ENCODE measurements at regions not wholly inside any gene's neighbourhood (a gene's known extent, or its start where the extent isn't known, plus 50 kb on each side); places are given as distances from the start of the nearest gene placed in this dataset.

- no peak for TF ChIP-seq FOXP2 (optimal IDR thresholded peaks at IDR 0.05; ENCODE audit: borderline replicate concordance, extremely low read depth, extremely low read length, insufficient read depth)
- no peak for TF ChIP-seq SIN3A (IDR thresholded peaks at IDR 0.05; ENCODE audit: borderline replicate concordance, insufficient read depth, low read length)
- TF ChIP-seq TAF1 (IDR thresholded peaks at IDR 0.05; ENCODE audit: borderline replicate concordance, insufficient read depth, low read length), result no peak
- no peak for TF ChIP-seq REST (IDR thresholded peaks at IDR 0.05; ENCODE audit: insufficient read depth in 1 of 2, low read depth in 2 of 2, low read length in 2 of 2)
- no peak for TF ChIP-seq POLR2AphosphoS5 (IDR thresholded peaks at IDR 0.05; ENCODE audit: low read depth, low read length)
Measured at GRCh38 chr2:180607514-180608049, 372.8 kb upstream of the UBE2E3 start.

GRCh38 chr2:180604077-180604476 lies 376.3 kb upstream of the UBE2E3 start:
- TF ChIP-seq FOXP2 (optimal IDR thresholded peaks at IDR 0.05; ENCODE audit: borderline replicate concordance, extremely low read depth, extremely low read length, insufficient read depth) (no peak), POLR2AphosphoS5 (IDR thresholded peaks at IDR 0.05; ENCODE audit: low read depth, low read length) (no peak), TAF1 (IDR thresholded peaks at IDR 0.05; ENCODE audit: borderline replicate concordance, insufficient read depth, low read length) (no peak), REST (IDR thresholded peaks at IDR 0.05; ENCODE audit: insufficient read depth in 1 of 2, low read depth in 2 of 2, low read length in 2 of 2) (no peak), SIN3A (IDR thresholded peaks at IDR 0.05; ENCODE audit: borderline replicate concordance, insufficient read depth, low read length) (no peak)

- TF ChIP-seq POLR2AphosphoS5 (IDR thresholded peaks at IDR 0.05; ENCODE audit: low read depth, low read length), result no peak
- no peak for TF ChIP-seq REST (IDR thresholded peaks at IDR 0.05; ENCODE audit: insufficient read depth in 1 of 2, low read depth in 2 of 2, low read length in 2 of 2)
- TF ChIP-seq TAF1 (IDR thresholded peaks at IDR 0.05; ENCODE audit: borderline replicate concordance, insufficient read depth, low read length), result no peak
- no peak for TF ChIP-seq FOXP2 (optimal IDR thresholded peaks at IDR 0.05; ENCODE audit: borderline replicate concordance, extremely low read depth, extremely low read length, insufficient read depth)
- TF ChIP-seq SIN3A (IDR thresholded peaks at IDR 0.05; ENCODE audit: borderline replicate concordance, insufficient read depth, low read length), result no peak
Measured at GRCh38 chr2:180601016-180601415, 379.4 kb upstream of the UBE2E3 start.

GRCh38 chr2:180599804-180600203 lies 380.6 kb upstream of the UBE2E3 start:
- TF ChIP-seq REST (IDR thresholded peaks at IDR 0.05; ENCODE audit: insufficient read depth in 1 of 2, low read depth in 2 of 2, low read length in 2 of 2) (no peak), POLR2AphosphoS5 (IDR thresholded peaks at IDR 0.05; ENCODE audit: low read depth, low read length) (no peak), TAF1 (IDR thresholded peaks at IDR 0.05; ENCODE audit: borderline replicate concordance, insufficient read depth, low read length) (no peak), SIN3A (IDR thresholded peaks at IDR 0.05; ENCODE audit: borderline replicate concordance, insufficient read depth, low read length) (no peak), FOXP2 (optimal IDR thresholded peaks at IDR 0.05; ENCODE audit: borderline replicate concordance, extremely low read depth, extremely low read length, insufficient read depth) (no peak)

GRCh38 chr2:180597179-180597578 lies 383.2 kb upstream of the UBE2E3 start:
- TF ChIP-seq SIN3A (IDR thresholded peaks at IDR 0.05; ENCODE audit: borderline replicate concordance, insufficient read depth, low read length) (no peak), FOXP2 (optimal IDR thresholded peaks at IDR 0.05; ENCODE audit: borderline replicate concordance, extremely low read depth, extremely low read length, insufficient read depth) (no peak), REST (IDR thresholded peaks at IDR 0.05; ENCODE audit: insufficient read depth in 1 of 2, low read depth in 2 of 2, low read length in 2 of 2) (no peak), TAF1 (IDR thresholded peaks at IDR 0.05; ENCODE audit: borderline replicate concordance, insufficient read depth, low read length) (no peak), POLR2AphosphoS5 (IDR thresholded peaks at IDR 0.05; ENCODE audit: low read depth, low read length) (no peak)
